ENCODE measurements at regions not wholly inside any gene's neighbourhood (a gene's known extent, or its start where the extent isn't known, plus 50 kb on each side); places are given as distances from the start of the nearest gene placed in this dataset.
"Not testable (repeated sequence)": the region's sequence is repeated elsewhere in the genome, so short reads cannot be mapped to it uniquely, and the experiment has no call there.

DNA sequence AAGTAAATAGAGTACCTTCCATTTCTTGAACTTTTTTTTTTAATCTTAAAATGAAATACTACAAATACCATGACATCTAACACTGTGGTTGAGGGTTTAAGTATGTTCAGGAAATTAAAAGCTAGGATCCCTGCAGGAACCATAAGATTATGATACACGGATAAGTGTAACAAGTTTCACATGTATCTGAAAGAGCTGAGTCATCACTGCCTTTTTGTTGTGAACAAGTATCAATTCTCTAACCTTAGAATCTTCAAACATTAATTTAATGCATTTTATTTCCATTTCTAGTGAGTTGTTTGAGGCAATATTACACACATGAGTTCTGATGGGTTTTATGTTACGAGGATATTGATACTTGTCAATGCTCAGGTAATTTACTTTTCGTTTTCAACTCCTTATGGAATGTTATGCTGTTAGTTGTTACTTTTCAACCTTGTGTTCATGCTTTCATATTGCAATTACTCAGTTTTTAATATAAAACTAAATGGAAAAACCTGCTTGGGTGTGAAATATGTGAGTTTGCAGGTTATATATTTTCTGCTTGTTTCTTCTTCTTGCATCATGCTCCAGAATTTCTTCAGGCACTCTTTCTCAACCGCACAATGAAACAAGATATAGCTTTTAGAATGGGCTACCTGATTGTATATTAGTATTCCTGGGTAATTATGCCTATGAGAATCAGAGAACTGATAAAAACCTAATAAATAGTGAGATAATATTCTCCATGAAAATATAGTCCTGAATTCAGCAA, 361.3 kb upstream of the MTNR1B start:
- TF ChIP-seq, protein P1, sequence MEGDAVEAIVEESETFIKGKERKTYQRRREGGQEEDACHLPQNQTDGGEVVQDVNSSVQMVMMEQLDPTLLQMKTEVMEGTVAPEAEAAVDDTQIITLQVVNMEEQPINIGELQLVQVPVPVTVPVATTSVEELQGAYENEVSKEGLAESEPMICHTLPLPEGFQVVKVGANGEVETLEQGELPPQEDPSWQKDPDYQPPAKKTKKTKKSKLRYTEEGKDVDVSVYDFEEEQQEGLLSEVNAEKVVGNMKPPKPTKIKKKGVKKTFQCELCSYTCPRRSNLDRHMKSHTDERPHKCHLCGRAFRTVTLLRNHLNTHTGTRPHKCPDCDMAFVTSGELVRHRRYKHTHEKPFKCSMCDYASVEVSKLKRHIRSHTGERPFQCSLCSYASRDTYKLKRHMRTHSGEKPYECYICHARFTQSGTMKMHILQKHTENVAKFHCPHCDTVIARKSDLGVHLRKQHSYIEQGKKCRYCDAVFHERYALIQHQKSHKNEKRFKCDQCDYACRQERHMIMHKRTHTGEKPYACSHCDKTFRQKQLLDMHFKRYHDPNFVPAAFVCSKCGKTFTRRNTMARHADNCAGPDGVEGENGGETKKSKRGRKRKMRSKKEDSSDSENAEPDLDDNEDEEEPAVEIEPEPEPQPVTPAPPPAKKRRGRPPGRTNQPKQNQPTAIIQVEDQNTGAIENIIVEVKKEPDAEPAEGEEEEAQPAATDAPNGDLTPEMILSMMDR (IDR thresholded peaks at IDR 0.05; ENCODE audit: low read depth, low read length, missing control alignments) = no peak
- no peak for DNase-seq (ENCODE audit: low read depth)
- no peak overlapping the region for H3K4me3 ChIP-seq (ENCODE audit: low read depth, low read length)

DNA sequence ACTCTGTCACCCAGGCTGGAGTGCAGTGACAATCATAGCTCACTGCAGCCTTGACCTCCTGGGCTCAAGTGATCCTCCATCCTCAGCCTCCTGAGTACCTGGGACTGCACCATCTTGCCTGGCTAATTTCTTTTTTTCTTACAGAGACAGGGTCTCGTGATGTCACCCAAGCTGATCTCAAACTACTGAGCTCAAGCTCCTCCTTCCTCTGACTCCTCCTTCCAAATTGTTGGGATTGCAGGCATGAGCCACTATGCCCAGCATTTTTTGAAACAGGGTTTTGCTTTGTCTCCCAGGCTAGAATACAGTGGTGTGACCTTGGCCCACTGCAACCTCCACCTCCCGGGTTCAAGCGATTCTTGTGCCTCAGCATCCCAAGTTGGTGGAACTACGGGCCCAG, 358.3 kb upstream of the MTNR1B start:
- TF ChIP-seq, protein P1 (IDR thresholded peaks at IDR 0.05; ENCODE audit: low read depth, low read length, missing control alignments) = no peak
- no peak overlapping the region for H3K4me3 ChIP-seq (ENCODE audit: low read depth, low read length)

DNA sequence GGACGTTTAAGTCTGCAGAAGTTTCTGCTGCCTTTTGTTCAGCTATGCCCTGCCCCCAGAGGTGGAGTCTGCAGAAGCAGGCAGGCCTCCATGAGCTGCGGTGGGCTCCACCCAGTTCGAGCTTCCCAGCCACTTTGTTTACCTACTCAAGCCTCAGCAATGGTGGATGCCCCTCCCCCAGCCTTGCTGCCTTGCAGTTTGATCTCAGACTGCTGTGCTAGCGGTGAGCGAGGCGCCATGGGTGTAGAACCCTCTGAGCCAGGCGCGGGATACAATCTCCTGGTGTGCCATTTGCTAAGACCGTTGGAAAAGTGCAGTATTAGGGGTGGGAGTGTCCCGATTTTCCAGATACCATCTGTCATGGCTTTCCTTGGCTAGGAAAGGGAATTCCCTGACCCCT, 351.4 kb upstream of the MTNR1B start:
- not testable (repeated sequence) for DNase-seq (ENCODE audit: low read depth); H3K4me3 ChIP-seq (ENCODE audit: low read depth, low read length)

More for the DNA sequence above, 358.3 kb upstream of the MTNR1B start:
- DNase-seq (ENCODE audit: low read depth) = no peak

DNA sequence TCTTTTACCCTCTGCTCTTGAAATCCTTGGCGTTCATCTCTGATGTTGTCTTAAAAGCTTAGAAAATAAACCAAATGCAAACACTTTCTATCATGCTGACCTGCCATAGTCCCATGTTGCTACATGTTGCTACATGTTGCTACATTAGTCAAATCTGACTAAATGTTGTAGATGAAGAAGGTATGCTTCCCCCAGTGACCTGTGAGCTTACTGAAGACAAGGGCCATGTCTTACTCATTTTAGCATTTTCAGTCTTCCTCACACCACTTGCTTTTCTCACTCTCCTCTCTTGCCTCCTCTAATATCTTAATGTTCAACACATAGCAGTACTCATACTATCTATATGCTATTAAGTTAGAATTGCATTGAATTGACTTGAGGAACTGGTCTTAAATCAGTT, 346.4 kb upstream of the MTNR1B start:
- peak; percentile 36 for DNase-seq (ENCODE audit: low read depth)
- TF ChIP-seq, protein P1 (IDR thresholded peaks at IDR 0.05; ENCODE audit: low read depth, low read length, missing control alignments) = no peak
- H3K4me3 ChIP-seq (ENCODE audit: low read depth, low read length) = no peak overlapping the region

DNA sequence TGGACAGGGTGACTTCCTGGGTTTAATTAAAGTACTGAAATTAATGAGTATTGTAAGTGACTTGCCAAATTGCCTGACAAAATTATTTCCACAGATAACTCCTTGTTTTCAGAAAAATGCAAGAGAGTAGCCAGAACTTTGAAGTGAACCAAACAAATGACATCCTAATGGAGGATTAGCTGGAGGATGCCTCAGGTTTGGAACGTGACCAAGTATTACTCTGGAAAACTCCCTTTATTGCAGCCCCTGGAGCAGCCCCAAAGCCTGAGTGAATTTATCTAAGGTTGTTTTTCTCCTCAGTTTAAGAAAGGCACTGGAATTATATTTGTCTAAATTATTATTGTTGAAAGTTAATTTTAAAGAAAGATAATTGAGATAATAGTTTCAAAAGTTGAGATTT, 343.6 kb upstream of the MTNR1B start:
- no peak for DNase-seq (ENCODE audit: low read depth)
- TF ChIP-seq, protein P1 (IDR thresholded peaks at IDR 0.05; ENCODE audit: low read depth, low read length, missing control alignments) = no peak

DNA sequence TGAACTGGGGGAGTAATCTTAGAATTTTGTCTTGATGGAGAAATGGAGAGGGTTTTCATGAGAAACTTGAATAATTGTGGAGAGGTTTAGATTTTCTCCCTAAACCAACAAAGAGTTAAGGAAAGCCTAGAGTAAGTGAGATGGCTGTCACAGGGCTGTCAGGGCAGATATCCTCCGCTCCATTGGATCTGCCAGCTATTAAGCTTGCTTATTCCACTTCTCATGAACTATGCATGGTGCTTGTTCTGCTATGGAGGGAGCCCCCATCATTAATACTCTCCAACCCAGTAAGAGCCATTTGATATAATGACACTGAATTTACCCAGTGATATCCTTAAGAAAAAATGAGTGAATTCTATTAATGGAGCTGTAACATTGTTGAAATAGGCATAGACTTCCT, 342.8 kb upstream of the MTNR1B start:
- no peak for DNase-seq (ENCODE audit: low read depth)
- no peak overlapping the region for H3K4me3 ChIP-seq (ENCODE audit: low read depth, low read length)
- TF ChIP-seq, protein P1 (IDR thresholded peaks at IDR 0.05; ENCODE audit: low read depth, low read length, missing control alignments) = no peak

More for the DNA sequence above, 343.6 kb upstream of the MTNR1B start:
- H3K4me3 ChIP-seq (ENCODE audit: low read depth, low read length) = no peak overlapping the region

DNA sequence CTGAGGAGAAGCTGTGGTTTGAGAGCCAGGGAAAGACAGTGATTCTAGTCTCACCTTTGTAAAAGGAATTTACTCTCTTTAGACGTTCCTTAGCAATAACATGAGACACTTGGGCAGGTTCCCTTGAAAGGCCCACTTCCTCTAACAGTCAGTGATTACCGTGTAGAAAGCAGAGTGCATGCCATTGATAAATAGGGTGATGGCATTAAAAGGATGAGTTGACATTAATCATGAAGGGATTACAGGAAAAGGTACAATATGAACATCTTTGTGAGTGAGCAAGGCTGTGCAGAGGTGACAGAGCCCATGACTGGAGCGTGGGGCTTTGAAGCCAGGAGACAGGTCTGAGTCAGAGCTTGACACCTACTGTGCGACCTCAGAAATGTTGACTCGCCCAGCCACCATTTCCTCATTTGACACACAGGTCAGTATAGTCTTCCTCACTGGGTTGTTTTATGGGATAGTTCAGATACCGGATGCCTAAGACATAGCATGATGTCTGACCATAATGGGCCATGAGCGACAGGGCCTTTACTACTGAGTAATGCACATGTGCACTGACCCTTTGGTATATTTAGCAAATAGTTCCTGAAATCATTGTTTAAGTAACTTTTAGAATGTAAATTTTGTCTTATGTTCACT, 341.7 kb upstream of the MTNR1B start:
- no peak overlapping the region for H3K4me3 ChIP-seq (ENCODE audit: low read depth, low read length)
- no peak for DNase-seq (ENCODE audit: low read depth)
- TF ChIP-seq, protein P1 (IDR thresholded peaks at IDR 0.05; ENCODE audit: low read depth, low read length, missing control alignments) = no peak

All from GM12864 (cell line).